ENCODE measurements at regions not wholly inside any gene's neighbourhood (a gene's known extent, or its start where the extent isn't known, plus 50 kb on each side); places are given as distances from the start of the nearest gene placed in this dataset.

GRCh38 chr5:158309088-158309807 lies 450.3 kb upstream of the CLINT1 start:
- DNase-seq, result no peak
- no peaks in the 10 kb centered on the region for H3K36me3 ChIP-seq

GRCh38 chr5:158308429-158309025 lies 449.6 kb upstream of the CLINT1 start:
- no peak overlapping the region for H3K4me3 ChIP-seq
- 68 to 74% methylated on average over 6 of the region's 6 CpGs for WGBS, 2 donors
- H3K36me3 ChIP-seq, result no peaks in the 10 kb centered on the region
- H3K27me3 ChIP-seq, result no peaks in the 10 kb centered on the region
- no peak for DNase-seq
- H3K27ac ChIP-seq, result no peak overlapping the region
- intact Hi-C loops (cut with DNase I), result no loop called here
- no peak for TF ChIP-seq CTCF (IDR thresholded peaks at IDR 0.05)
- TF ChIP-seq POLR2A (IDR thresholded peaks at IDR 0.05), result no peak
- H3K9me3 ChIP-seq, result no peaks in the 10 kb centered on the region
- no peaks in the 10 kb centered on the region for H3K4me1 ChIP-seq

More at GRCh38 chr5:158309088-158309807, 450.3 kb upstream of the CLINT1 start:
- WGBS, 2 donors, result 58 to 73% methylated on average over 6 of the region's 6 CpGs
- no peak overlapping the region for H3K27ac ChIP-seq
- H3K4me1 ChIP-seq, result no peaks in the 10 kb centered on the region
- H3K27me3 ChIP-seq, result no peaks in the 10 kb centered on the region
- TF ChIP-seq POLR2A (IDR thresholded peaks at IDR 0.05) (no peak), CTCF (IDR thresholded peaks at IDR 0.05) (no peak)
- H3K4me3 ChIP-seq, result no peak overlapping the region
- no peaks in the 10 kb centered on the region for H3K9me3 ChIP-seq
- intact Hi-C loops (cut with DNase I), result no loop called here

- intact Hi-C loops (cut with DNase I), result no loop called here
- Histone ChIP-seq H3K36me3 (no peaks in the 10 kb centered on the region), H3K9me3 (no peaks in the 10 kb centered on the region), H3K27ac (no peak overlapping the region), H3K4me3 (no peak overlapping the region), H3K27me3 (no peaks in the 10 kb centered on the region), H3K4me1 (no peaks in the 10 kb centered on the region)
- no peak for DNase-seq
- 80 to 88% methylated on average over 1 of the region's 1 CpG for WGBS, 2 donors
- TF ChIP-seq POLR2A (IDR thresholded peaks at IDR 0.05) (no peak), CTCF (IDR thresholded peaks at IDR 0.05) (no peak)
Observed at GRCh38 chr5:158305861-158306260, 446.9 kb upstream of the CLINT1 start.

- no peak for DNase-seq
- no peak overlapping the region for H3K4me3 ChIP-seq
- WGBS, 2 donors, result 85 to 88% methylated on average over 2 of the region's 2 CpGs
- H3K36me3 ChIP-seq, result no peaks in the 10 kb centered on the region
- H3K9me3 ChIP-seq, result no peaks in the 10 kb centered on the region
- H3K4me1 ChIP-seq, result no peaks in the 10 kb centered on the region
- intact Hi-C loops (cut with DNase I), result no loop called here
- no peaks in the 10 kb centered on the region for H3K27me3 ChIP-seq
- no peak overlapping the region for H3K27ac ChIP-seq
- no peak for TF ChIP-seq CTCF (IDR thresholded peaks at IDR 0.05)
- no peak for TF ChIP-seq POLR2A (IDR thresholded peaks at IDR 0.05)
Observed at GRCh38 chr5:158304607-158305006, 445.7 kb upstream of the CLINT1 start.

- Histone ChIP-seq H3K27ac (no peak overlapping the region), H3K4me3 (no peak overlapping the region), H3K27me3 (no peaks in the 10 kb centered on the region), H3K9me3 (no peaks in the 10 kb centered on the region), H3K36me3 (no peaks in the 10 kb centered on the region), H3K4me1 (no peaks in the 10 kb centered on the region)
- TF ChIP-seq CTCF (IDR thresholded peaks at IDR 0.05), result no peak
- TF ChIP-seq POLR2A (IDR thresholded peaks at IDR 0.05), result no peak
- WGBS, 2 donors, result 81 to 92% methylated on average over 1 of the region's 1 CpG
- intact Hi-C loops (cut with DNase I), result no loop called here
- DNase-seq, result no peak
Observed at GRCh38 chr5:158303883-158304282, 444.9 kb upstream of the CLINT1 start.
